ENCODE measurements at regions not wholly inside any gene's neighbourhood (a gene's known extent, or its start where the extent isn't known, plus 50 kb on each side); places are given as distances from the start of the nearest gene placed in this dataset.

DNA sequence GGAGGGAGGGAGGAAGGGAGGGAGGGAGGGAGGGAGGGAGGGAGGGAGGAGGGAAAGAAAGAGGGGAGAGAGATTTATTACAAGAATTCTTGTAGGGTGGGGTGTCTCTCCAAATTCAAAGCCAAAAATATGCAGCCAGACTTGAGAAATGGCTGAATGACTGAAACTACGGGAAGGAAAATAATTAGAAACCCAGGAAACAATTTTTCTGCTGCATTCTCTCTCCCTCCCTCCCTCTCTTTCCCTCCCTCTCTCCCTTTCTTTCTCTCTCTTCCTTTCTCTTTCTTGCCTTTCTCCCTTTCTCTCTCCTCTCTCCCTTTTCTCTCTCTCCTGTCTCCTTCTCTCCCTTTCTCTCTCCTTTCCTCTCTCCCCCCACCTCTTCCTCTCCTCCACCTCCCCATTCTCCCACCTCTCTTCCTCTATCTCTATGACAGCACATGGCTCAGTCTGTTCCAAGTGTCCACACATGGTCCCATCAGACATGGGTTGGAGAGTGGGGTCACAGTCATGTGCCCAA, 218.7 kb downstream of the C1D start:
- no peak for DNase-seq (ENCODE audit: low read depth)
- H3K4me3 ChIP-seq (ENCODE audit: low read depth, low read length) = no peak overlapping the region
- TF ChIP-seq, protein P1, sequence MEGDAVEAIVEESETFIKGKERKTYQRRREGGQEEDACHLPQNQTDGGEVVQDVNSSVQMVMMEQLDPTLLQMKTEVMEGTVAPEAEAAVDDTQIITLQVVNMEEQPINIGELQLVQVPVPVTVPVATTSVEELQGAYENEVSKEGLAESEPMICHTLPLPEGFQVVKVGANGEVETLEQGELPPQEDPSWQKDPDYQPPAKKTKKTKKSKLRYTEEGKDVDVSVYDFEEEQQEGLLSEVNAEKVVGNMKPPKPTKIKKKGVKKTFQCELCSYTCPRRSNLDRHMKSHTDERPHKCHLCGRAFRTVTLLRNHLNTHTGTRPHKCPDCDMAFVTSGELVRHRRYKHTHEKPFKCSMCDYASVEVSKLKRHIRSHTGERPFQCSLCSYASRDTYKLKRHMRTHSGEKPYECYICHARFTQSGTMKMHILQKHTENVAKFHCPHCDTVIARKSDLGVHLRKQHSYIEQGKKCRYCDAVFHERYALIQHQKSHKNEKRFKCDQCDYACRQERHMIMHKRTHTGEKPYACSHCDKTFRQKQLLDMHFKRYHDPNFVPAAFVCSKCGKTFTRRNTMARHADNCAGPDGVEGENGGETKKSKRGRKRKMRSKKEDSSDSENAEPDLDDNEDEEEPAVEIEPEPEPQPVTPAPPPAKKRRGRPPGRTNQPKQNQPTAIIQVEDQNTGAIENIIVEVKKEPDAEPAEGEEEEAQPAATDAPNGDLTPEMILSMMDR (IDR thresholded peaks at IDR 0.05; ENCODE audit: insufficient read depth, low read depth, low read length, missing control alignments) = no peak

DNA sequence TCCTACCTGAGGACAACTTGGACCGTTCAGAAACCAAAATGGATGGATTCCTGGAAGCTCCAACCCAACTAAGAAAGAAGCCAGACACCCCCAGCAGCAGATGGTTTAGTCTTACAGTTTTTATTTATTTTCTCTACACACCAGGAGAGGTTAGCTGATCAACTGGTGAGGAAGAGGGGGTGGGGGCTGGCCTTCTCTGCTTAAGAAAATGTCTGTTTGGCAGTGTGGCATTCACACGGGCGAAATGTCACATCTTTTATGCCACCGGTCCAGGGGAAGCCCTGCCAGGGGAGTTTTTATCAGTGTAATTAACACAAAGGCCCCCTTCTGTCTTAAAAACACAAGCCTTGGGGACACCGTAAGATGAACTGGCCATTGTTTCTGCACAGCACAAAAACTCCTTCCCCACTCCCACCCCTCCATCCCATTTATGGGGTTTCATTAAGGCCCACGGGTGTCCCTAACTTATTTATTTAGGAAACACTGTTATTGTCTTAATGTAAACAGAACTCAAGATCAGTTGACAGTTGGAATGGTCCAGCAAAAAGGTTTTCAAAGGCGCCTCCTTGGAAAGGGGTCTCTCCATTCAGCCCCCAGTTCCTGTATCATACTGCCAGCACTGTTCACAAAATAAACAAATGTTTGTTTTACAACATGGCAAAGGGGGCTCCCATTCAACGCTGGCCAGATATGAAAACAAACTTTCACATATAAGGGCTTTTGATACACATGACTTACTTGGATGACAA, 217.0 kb downstream of the C1D start:
- no peak for DNase-seq (ENCODE audit: low read depth)
- TF ChIP-seq, protein P1 (IDR thresholded peaks at IDR 0.05; ENCODE audit: insufficient read depth, low read depth, low read length, missing control alignments) = no peak
- H3K4me3 ChIP-seq (ENCODE audit: low read depth, low read length) = no peak overlapping the region

DNA sequence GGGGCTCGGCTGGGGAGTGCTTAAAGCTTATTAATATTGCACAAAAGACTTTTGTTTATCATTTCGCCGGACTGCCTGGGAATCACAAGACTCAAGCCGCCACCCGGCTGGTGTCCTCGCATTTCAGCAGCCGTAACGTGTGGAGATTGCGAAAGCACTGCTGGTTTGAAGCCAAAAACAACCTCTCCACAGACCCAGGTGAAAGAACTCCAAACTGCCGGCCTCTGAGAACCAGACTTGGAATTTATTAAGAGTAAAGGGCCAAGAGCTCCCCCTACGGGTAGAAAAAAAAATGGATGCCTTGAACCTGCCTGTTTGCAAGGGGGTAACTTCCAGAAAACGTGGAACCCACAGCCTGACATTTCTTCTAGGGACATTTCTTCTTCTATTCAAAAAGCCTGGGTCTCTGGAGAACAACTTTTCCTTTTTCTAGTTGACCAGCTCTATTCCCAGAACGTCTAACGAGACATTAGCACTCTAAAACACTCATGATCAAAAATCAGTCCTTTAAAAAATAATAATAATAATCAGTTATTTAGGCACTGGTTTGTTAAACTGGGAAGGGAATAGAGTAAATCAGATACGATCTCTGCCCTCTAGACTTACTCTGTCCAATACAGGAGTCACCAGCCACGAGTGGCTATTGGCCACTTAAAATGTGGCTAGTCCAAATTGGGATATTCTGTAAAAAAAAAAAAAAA, 216.3 kb downstream of the C1D start:
- DNase-seq (ENCODE audit: low read depth) = peak; percentile 61
- TF ChIP-seq, protein P1 (IDR thresholded peaks at IDR 0.05; ENCODE audit: insufficient read depth, low read depth, low read length, missing control alignments) = peak; percentile 75
- H3K4me3 ChIP-seq (ENCODE audit: low read depth, low read length) = no peak overlapping the region

DNA sequence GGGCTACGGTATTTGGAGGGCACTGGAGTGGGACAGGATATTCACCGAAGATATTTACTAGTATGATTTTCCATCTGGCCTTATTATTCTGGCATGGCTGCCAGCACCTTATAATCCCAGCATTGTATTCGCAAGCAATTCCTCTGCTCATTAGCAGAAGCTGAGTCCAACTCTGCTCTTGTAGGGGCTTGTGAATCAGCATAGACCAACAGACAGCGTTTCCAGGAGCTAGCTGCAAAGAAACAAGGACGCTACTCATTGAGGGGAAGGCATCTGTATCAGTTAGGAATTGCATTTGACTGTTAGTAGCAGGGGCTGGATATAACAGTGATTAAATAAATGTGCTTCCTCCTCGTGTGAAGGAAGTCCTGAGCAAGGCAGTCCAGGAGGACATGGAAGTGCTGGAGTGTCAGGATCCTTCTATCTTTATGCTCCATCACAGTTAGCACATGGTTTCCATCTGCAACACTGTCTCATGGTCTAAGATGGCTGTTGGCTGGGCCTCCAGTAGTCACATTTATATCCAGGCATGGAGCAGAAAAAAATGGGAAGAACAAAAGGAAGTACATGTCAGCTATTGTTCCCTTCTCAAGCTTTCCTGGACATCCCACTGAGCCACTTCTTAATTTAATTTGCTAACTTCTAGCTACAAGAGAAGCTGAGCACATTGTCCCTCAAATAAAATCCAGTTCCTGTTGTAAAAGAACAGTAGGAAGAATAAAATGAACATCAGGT, 214.1 kb downstream of the C1D start:
- no peak for DNase-seq (ENCODE audit: low read depth)
- H3K4me3 ChIP-seq (ENCODE audit: low read depth, low read length) = no peak overlapping the region
- TF ChIP-seq, protein P1 (IDR thresholded peaks at IDR 0.05; ENCODE audit: insufficient read depth, low read depth, low read length, missing control alignments) = no peak

DNA sequence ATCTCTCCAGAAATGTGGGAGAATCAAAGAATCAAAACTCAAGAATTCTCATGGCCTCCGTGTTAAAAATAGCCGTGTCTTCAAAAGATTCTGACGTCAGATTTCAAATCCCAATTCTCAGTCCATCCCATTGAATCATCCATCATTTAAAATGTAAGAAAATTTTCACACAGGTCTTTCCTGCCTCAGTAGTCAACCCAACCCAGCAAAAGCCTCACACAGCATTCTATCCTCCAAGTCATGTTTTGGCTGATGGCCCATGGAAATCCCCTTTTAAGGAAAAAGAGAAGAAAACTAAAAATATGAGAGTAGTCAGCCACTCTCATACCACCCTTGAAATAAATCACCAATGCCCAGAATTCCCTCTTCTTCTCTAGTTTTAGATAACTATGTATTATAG, 211.8 kb downstream of the C1D start:
- TF ChIP-seq, protein P1 (IDR thresholded peaks at IDR 0.05; ENCODE audit: insufficient read depth, low read depth, low read length, missing control alignments) = no peak
- DNase-seq (ENCODE audit: low read depth) = no peak
- no peak overlapping the region for H3K4me3 ChIP-seq (ENCODE audit: low read depth, low read length)

DNA sequence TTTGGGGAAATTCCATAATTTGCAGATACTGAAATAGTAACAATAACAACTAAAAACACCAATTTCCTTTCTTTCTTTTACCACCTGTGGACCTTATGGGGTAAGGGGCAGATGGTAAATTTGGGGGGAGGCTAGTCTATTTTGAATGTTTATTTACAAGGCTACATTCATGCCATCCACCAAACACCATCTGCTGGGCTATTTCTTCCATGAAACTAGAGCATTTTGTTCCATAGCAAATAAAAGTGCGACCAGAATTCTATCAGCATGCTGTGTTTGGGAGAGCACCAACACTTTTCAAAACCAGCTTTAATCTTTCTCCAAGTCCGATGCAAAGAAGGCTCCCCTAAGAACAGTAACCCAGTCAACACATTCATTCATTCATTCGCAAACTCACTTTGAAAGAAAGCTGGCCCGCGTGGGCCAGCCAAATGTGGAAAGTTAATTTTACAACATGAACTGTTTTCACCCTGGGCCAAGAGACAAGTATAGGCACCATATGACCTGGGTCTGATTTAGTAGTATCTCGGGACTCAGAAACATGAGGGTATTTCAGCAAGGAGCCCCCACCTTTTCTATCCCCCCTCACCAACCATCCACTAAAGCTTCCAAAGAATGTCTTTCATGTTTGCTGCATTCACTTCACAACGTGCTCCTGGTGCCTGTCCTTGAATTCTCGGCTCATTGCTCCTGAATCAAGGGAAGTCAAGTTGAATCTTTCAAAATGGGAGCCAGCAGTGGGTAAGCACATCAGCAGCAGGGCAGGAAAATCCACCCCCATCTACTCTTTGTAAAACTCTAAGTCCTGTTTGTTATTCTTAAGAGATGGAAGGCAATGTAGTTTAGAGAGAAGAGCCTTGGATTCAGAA, 210.6 kb downstream of the C1D start:
- DNase-seq (ENCODE audit: low read depth) = no peak
- no peak overlapping the region for H3K4me3 ChIP-seq (ENCODE audit: low read depth, low read length)
- TF ChIP-seq, protein P1 (IDR thresholded peaks at IDR 0.05; ENCODE audit: insufficient read depth, low read depth, low read length, missing control alignments) = no peak

Data from GM12865 (cell line).